Osteoblast (primary cell): ENCODE measurements at regions not wholly inside any gene's neighbourhood (a gene's known extent, or its start where the extent isn't known, plus 50 kb on each side); places are given as distances from the start of the nearest gene placed in this dataset.

Experiments
- DNase-seq: peaks from one replicate; pipeline ENCODE4 v3.0.0; 2011; ENCODE audit warnings: low spot score, mixed read lengths; ENCODE audit not compliant: insufficient read length; ENCODE audit errors: missing footprints
- H2AFZ ChIP-seq: 2 replicates; pipeline ENCODE4 v1.6.0; 2011; ENCODE audit warnings: mild to moderate bottlenecking, low read length
- H3K27ac ChIP-seq: 2 replicates; pipeline ENCODE4 v1.5.1; 2011; ENCODE audit warnings: mild to moderate bottlenecking, low read depth, low read length, moderate library complexity
- H3K27me3 ChIP-seq: 2 replicates; pipeline ENCODE4 v1.6.0; 2012; ENCODE audit warnings: mild to moderate bottlenecking, control low read depth, inconsistent platforms, low read length, moderate library complexity; ENCODE audit not compliant: insufficient read depth
- H3K36me3 ChIP-seq: 2 replicates; pipeline ENCODE4 v1.5.1; 2011; ENCODE audit warnings: mild to moderate bottlenecking, low read length, control low read depth, moderate library complexity; ENCODE audit not compliant: insufficient read depth
- H3K4me1 ChIP-seq: 2 replicates; pipeline ENCODE4 v1.5.1; 2011; ENCODE audit warnings: mild to moderate bottlenecking, low read length, control low read depth, moderate library complexity; ENCODE audit not compliant: insufficient read depth
- H3K4me2 ChIP-seq: 2 replicates; pipeline ENCODE4 v1.6.0; 2011; ENCODE audit warnings: mild to moderate bottlenecking, low read length; ENCODE audit not compliant: insufficient read depth
- H3K4me3 ChIP-seq: fragments of 200-600 bp; sonication (generic); 3 replicates; pipeline ENCODE4 v1.5.1; 2012; ENCODE audit warnings: mild to moderate bottlenecking, low read length, inconsistent platforms; ENCODE audit not compliant: insufficient read depth
- H3K79me2 ChIP-seq: 2 replicates; pipeline ENCODE4 v1.6.0; 2012; ENCODE audit warnings: mild to moderate bottlenecking, low read length, control low read depth, inconsistent platforms; ENCODE audit not compliant: insufficient read depth
- H3K9me3 ChIP-seq: 2 replicates; pipeline ENCODE4 v1.5.1; 2011; ENCODE audit warnings: low read depth, low read length, control low read depth
- H4K20me1 ChIP-seq: 2 replicates; pipeline ENCODE4 v1.6.0; 2012; ENCODE audit warnings: mild to moderate bottlenecking, low read length, control low read depth; ENCODE audit not compliant: insufficient read depth
- TF ChIP-seq, protein P1 (sequence below): IDR thresholded peaks from 2 replicates; pipeline ENCODE4 v1.5.1; 2011; ENCODE audit warnings: mild to moderate bottlenecking, low read depth, low read length, moderate library complexity; ENCODE audit errors: extremely low read depth

GRCh38 chr12:87720967-87721366 is 308.2 kb downstream of the C12orf50 start:
- Histone ChIP-seq H3K36me3 (no peaks in the 10 kb centered on the region), H3K27me3 (no peaks in the 10 kb centered on the region), H3K79me2 (no peaks in the 10 kb centered on the region), H3K4me2 (no peak overlapping the region), H3K4me3 (no peak overlapping the region), H4K20me1 (no peaks in the 10 kb centered on the region), H2AFZ (no peak overlapping the region), H3K27ac (no peak overlapping the region), H3K4me1 (no peaks in the 10 kb centered on the region), H3K9me3 (no peaks in the 10 kb centered on the region)
- no peak for DNase-seq
- TF ChIP-seq, protein P1, sequence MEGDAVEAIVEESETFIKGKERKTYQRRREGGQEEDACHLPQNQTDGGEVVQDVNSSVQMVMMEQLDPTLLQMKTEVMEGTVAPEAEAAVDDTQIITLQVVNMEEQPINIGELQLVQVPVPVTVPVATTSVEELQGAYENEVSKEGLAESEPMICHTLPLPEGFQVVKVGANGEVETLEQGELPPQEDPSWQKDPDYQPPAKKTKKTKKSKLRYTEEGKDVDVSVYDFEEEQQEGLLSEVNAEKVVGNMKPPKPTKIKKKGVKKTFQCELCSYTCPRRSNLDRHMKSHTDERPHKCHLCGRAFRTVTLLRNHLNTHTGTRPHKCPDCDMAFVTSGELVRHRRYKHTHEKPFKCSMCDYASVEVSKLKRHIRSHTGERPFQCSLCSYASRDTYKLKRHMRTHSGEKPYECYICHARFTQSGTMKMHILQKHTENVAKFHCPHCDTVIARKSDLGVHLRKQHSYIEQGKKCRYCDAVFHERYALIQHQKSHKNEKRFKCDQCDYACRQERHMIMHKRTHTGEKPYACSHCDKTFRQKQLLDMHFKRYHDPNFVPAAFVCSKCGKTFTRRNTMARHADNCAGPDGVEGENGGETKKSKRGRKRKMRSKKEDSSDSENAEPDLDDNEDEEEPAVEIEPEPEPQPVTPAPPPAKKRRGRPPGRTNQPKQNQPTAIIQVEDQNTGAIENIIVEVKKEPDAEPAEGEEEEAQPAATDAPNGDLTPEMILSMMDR: no peak

DNA sequence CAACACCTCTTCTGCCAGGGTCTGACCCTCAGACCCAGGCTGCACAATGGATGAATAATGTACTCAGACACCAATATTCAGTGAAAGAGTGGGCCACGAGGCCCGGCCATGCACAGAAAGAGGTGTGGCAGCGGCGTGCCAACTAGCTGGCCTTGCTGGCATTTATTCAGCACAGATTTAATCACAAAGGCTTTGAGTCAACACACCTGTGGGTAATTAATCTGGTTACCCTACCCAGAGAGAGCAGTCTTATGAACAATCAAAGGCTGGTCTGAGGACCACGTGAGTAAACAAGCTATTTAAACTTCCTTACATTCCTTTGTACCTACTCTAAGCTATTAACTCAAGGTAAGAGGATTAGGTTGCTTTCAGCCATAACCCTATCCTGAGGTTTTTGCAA is 324.8 kb downstream of the C12orf50 start:
- Histone ChIP-seq H3K4me3 (no peak overlapping the region), H3K9me3 (no peaks in the 10 kb centered on the region), H4K20me1 (no peaks in the 10 kb centered on the region), H3K36me3 (no peaks in the 10 kb centered on the region), H3K4me2 (no peak overlapping the region), H3K79me2 (no peaks in the 10 kb centered on the region), H2AFZ (no peak overlapping the region), H3K27ac (no peak overlapping the region), H3K4me1 (no peaks in the 10 kb centered on the region), H3K27me3 (no peaks in the 10 kb centered on the region)
- no peak for DNase-seq
- TF ChIP-seq, protein P1: no peak

- Histone ChIP-seq H3K9me3 (no peaks in the 10 kb centered on the region), H3K27ac (no peak overlapping the region)
- DNase-seq: no peak
These were observed 338.9 kb downstream of the C12orf50 start for GRCh38 chr12:87690236-87690810.

GRCh38 chr12:87689196-87689595 is 340.0 kb downstream of the C12orf50 start:
- DNase-seq: no peak

More at GRCh38 chr12:87690236-87690810, 338.9 kb downstream of the C12orf50 start:
- TF ChIP-seq, protein P1: no peak
- no peaks in the 10 kb centered on the region for H3K36me3 ChIP-seq
- H4K20me1 ChIP-seq: no peaks in the 10 kb centered on the region
- peaks cover 11% of the 10 kb centered on the region for H3K4me1 ChIP-seq
- H3K27me3 ChIP-seq: no peaks in the 10 kb centered on the region
- no peaks in the 10 kb centered on the region for H3K79me2 ChIP-seq
- no peak overlapping the region for H3K4me3 ChIP-seq
- no peak overlapping the region for H2AFZ ChIP-seq
- no peak overlapping the region for H3K4me2 ChIP-seq

More at GRCh38 chr12:87689196-87689595, 340.0 kb downstream of the C12orf50 start:
- Histone ChIP-seq H3K36me3 (no peaks in the 10 kb centered on the region), H3K4me1 (peaks cover 11% of the 10 kb centered on the region), H3K27me3 (no peaks in the 10 kb centered on the region), H3K4me3 (no peak overlapping the region), H3K9me3 (no peaks in the 10 kb centered on the region), H3K27ac (no peak overlapping the region), H3K79me2 (no peaks in the 10 kb centered on the region), H4K20me1 (no peaks in the 10 kb centered on the region), H3K4me2 (no peak overlapping the region), H2AFZ (no peak overlapping the region)
- TF ChIP-seq, protein P1: no peak
